Left ventricle myocardium inferior (tissue), 1 donor: ENCODE measurements at regions not wholly inside any gene's neighbourhood (a gene's known extent, or its start where the extent isn't known, plus 50 kb on each side); places are given as distances from the start of the nearest gene placed in this dataset.

Source experiments
- DNase-seq: peaks from one replicate; pipeline ENCODE4 v3.0.0-alpha.2; 2020
- H3K27ac ChIP-seq: fragments of 200-600 bp; replicated peaks from 2 replicates; pipeline ENCODE4 v1.8.0; 2021
- H3K27me3 ChIP-seq: fragments of 200-600 bp; 2 replicates; pipeline ENCODE4 v1.8.0; 2021; ENCODE audit warnings: low read depth
- H3K36me3 ChIP-seq: fragments of 200-600 bp; 2 replicates; pipeline ENCODE4 v1.8.0; 2021
- H3K4me1 ChIP-seq: fragments of 200-600 bp; 2 replicates; pipeline ENCODE4 v1.8.0; 2021
- H3K4me3 ChIP-seq: fragments of 200-600 bp; 2 replicates; pipeline ENCODE4 v1.8.0; 2021; ENCODE audit warnings: mild to moderate bottlenecking, moderate library complexity
- H3K9me3 ChIP-seq: fragments of 200-600 bp; replicated peaks from 2 replicates; pipeline ENCODE4 v1.8.0; 2021
- intact Hi-C: fragments of 100-400 bp; cut with micrococcal nuclease; formaldehyde crosslinking; loops from one replicate; pipeline ENCODE4 v1.11.0; 2022
- TF ChIP-seq, protein P1 (sequence below): fragments of 200-600 bp; IDR thresholded peaks from 2 replicates; pipeline ENCODE4 v1.8.0; 2021; ENCODE audit warnings: antibody characterized with exemption, mild to moderate bottlenecking, borderline replicate concordance
- donor health status: DM: no; HTN: yes; CAD: no; lungs with severe emphysema.

DNA sequence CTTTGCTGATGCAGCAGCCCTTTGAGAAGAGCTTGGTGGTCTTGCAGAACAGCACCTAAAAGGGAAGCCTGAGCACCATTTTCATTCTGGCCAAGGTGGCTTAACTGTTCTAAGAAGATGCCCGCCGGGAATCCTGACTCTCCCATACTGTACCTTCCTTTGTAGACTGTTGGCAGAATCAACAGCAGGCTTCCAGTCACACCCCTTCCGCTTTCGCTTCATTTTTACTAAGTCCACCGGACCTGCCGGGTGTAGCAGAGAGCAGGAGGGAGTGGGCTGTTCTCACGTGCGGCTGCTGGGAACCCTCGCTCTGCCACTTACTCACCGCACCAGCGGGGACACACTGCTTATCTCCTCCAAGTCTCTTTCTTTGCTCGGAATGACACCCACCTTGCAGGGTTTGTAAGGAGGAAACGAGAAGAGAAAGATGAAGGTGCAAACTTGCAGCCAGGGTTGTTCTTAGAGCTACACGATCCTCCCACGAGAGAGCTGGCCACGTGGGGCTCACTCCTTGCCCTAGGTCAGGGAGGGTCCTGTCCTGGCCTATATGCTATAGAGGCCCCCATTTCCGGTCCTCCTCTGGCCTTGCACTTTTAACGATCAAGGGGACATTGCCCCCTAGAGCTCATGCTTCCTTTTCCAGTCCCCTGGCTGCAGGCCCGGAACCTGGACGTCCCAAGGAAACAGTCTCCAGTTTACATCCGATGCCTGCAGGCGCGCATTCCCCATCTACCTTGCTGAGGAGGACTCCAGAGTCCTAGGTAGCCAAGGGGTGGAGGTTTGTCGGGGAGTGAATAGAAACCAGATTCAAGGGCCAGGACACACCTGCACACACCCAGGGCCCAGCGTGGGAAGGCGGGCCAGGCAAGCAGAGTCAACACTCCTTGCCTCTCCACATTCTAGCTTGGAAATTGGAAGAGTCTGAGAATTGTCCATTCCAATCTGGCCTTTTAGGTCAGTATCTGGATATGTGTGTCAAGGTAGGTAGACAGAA is 453.6 kb downstream of the IRS2 start:
- TF ChIP-seq, protein P1, sequence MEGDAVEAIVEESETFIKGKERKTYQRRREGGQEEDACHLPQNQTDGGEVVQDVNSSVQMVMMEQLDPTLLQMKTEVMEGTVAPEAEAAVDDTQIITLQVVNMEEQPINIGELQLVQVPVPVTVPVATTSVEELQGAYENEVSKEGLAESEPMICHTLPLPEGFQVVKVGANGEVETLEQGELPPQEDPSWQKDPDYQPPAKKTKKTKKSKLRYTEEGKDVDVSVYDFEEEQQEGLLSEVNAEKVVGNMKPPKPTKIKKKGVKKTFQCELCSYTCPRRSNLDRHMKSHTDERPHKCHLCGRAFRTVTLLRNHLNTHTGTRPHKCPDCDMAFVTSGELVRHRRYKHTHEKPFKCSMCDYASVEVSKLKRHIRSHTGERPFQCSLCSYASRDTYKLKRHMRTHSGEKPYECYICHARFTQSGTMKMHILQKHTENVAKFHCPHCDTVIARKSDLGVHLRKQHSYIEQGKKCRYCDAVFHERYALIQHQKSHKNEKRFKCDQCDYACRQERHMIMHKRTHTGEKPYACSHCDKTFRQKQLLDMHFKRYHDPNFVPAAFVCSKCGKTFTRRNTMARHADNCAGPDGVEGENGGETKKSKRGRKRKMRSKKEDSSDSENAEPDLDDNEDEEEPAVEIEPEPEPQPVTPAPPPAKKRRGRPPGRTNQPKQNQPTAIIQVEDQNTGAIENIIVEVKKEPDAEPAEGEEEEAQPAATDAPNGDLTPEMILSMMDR, result no peak
- H3K4me3 ChIP-seq, result no peak overlapping the region
- H3K9me3 ChIP-seq, result no peaks in the 10 kb centered on the region
- no peaks in the 10 kb centered on the region for H3K36me3 ChIP-seq
- intact Hi-C loops, result no loop called here
- no peak for DNase-seq
- peaks cover 3% of the 10 kb centered on the region for H3K4me1 ChIP-seq
- no peaks in the 10 kb centered on the region for H3K27me3 ChIP-seq
- no peak overlapping the region for H3K27ac ChIP-seq

DNA sequence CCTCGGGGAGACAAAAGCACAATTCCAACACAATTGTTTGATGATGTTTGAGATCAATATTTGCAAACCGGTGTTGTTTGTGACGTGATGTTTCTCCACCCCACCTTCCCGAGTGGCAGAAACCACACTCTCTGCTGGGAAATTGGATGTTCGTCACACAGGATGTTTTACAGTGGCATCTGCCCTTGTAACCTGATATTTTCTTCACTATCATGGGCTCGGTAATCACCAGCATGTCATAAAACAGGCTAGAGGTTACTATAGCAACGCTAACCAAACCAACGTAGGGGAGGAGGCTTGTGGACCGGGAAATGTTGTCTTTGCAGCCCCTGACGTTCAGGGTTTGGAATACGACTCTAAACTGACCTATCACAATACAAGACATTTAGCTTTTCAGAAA is 454.5 kb downstream of the IRS2 start:
- H3K27me3 ChIP-seq, result no peaks in the 10 kb centered on the region
- no peak overlapping the region for H3K27ac ChIP-seq
- TF ChIP-seq, protein P1, result no peak
- no peak for DNase-seq
- no peaks in the 10 kb centered on the region for H3K36me3 ChIP-seq
- H3K4me3 ChIP-seq, result no peak overlapping the region
- intact Hi-C loops, result no loop called here
- no peaks in the 10 kb centered on the region for H3K9me3 ChIP-seq
- peaks cover 3% of the 10 kb centered on the region for H3K4me1 ChIP-seq

DNA sequence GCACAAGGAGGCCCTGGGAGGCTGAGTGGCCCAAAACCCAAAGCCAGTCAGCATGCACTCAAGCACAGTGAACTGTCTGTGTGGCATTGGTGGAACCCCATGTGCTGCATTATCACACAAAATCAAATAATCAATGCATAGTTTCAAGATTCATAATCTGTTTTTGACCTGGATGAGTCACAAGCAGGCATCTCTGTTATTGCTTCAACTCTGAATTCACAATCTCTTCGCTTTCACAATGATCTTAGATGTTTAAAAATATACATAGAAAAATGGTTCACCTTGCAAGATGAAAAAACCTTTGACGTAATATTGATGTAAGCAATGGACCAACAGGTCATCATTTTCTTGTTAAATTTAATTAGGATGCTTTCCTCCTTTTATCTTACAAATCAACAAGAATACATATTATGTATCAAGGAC is 455.4 kb downstream of the IRS2 start:
- no peak overlapping the region for H3K4me3 ChIP-seq
- intact Hi-C loops, result no loop called here
- DNase-seq, result no peak
- H3K27me3 ChIP-seq, result no peaks in the 10 kb centered on the region
- H3K4me1 ChIP-seq, result no peaks in the 10 kb centered on the region
- TF ChIP-seq, protein P1, result no peak
- H3K9me3 ChIP-seq, result no peaks in the 10 kb centered on the region
- no peak overlapping the region for H3K27ac ChIP-seq
- H3K36me3 ChIP-seq, result no peaks in the 10 kb centered on the region

DNA sequence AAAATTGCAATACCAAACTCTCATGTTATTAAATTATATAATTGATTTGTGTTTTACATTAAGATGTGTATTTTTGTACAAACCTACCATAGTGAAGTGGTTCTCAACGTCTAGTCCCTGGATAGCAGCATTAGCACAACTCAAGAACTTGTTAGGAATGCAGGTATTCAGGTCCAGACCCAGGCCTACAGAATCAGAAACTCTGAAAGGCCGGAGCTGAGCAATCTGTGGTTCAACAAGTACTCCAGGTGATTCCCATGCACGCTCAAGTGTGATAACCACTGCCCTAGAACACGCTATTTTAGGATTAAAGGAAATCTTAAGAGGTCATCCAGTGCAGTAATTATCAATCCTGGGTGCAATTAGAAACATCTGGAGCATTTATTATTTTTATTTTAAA is 456.3 kb downstream of the IRS2 start:
- intact Hi-C loops, result no loop called here

DNA sequence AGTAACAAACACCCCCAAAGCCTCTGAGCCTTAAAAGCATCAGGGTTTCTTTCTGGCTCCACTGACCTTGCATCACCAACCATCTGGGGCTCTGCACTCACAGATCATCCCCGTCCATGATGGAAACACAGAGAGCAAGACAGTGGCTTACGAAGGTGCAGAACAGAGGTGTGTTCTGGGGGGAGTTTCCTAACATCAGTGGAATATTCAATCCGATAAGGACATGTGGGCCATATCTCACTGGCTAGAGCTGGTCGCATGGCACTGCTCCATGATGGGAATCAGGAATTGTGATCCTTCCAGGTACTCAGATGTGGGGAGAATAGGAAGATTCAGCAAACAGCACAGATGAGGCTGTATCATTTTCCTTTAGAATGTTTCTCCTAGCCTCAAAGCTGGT is 457.2 kb downstream of the IRS2 start:
- DNase-seq, result no peak
- Histone ChIP-seq H3K4me1 (no peaks in the 10 kb centered on the region), H3K27ac (no peak overlapping the region), H3K36me3 (no peaks in the 10 kb centered on the region), H3K9me3 (no peaks in the 10 kb centered on the region), H3K27me3 (no peaks in the 10 kb centered on the region), H3K4me3 (no peak overlapping the region)
- intact Hi-C loops, result no loop called here
- TF ChIP-seq, protein P1, result no peak

More for the DNA sequence above, 456.3 kb downstream of the IRS2 start:
- H3K27me3 ChIP-seq, result no peaks in the 10 kb centered on the region
- H3K36me3 ChIP-seq, result no peaks in the 10 kb centered on the region
- no peak for DNase-seq
- no peaks in the 10 kb centered on the region for H3K9me3 ChIP-seq
- no peaks in the 10 kb centered on the region for H3K4me1 ChIP-seq
- TF ChIP-seq, protein P1, result no peak
- H3K4me3 ChIP-seq, result no peak overlapping the region
- H3K27ac ChIP-seq, result no peak overlapping the region
